ENCODE measurements at regions not wholly inside any gene's neighbourhood (a gene's known extent, or its start where the extent isn't known, plus 50 kb on each side); places are given as distances from the start of the nearest gene placed in this dataset.
"Not testable (repeated sequence)": the region's sequence is repeated elsewhere in the genome, so short reads cannot be mapped to it uniquely, and the experiment has no call there.

DNA sequence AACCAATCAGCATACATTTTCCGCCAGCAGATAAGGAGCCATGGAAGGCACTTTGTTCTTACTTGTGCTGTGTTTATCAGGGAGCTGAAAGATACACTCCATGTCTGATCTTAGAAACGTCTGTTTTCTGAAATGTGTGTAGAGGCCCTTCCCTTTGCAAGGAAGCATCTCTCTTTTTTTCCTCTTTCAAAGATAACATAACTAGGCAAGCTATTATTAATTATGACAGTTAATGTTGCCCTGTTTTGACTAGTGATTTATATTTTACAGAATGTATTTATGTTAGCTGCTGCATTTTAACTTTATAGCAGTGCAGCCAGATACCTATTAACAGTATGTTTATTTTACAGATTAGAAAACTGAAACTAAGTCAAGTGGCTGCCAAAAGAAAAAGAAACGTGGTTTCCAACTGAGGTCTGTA is 683.2 kb upstream of the IGFBP3 start:
- no peak for DNase-seq

DNA sequence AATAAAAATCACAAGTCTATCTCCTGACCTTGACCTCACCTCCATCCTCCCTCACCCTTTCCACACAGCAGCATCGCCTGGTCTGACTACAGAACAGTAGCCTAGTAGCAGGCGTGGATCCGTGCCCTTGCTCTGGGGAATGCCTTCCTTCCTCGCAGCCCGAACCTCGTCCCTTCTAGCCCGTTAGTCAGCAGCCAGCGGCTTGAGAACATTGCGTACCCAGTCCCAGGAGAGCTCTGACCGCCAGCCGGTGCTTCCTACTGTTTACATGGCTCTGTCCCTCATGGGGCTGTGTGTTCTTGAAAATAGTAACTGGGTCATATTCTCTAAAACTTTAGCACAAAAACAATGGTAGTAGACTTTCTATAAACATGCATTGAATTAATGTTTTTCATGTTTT is 682.7 kb upstream of the IGFBP3 start:
- DNase-seq, result no peak

GRCh38 chr7:46603296-46603752 is 682.3 kb upstream of the IGFBP3 start:
- no peak for DNase-seq

DNA sequence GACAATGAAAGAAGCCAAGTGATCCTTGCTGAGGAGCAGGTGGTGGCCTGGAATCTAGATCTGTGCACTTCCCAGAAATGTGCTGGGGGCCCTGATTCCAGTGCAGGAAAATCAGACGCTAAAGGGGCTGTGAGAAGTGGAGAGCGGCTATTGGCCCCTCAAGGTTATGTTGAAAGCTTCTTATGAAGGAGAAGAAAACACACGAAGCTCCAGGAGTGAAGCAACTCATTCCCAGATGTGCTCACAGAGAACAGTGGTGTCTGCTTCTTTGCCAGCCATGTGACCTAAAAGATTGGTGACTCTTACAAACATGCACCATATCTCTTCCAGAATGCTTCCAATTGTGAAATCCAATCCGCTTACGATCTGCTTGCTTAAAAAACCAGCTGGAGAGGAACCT is 679.3 kb upstream of the IGFBP3 start:
- DNase-seq, result no peak

- not testable (repeated sequence) for DNase-seq
Measured at GRCh38 chr7:46594831-46595230, 673.8 kb upstream of the IGFBP3 start.

DNA sequence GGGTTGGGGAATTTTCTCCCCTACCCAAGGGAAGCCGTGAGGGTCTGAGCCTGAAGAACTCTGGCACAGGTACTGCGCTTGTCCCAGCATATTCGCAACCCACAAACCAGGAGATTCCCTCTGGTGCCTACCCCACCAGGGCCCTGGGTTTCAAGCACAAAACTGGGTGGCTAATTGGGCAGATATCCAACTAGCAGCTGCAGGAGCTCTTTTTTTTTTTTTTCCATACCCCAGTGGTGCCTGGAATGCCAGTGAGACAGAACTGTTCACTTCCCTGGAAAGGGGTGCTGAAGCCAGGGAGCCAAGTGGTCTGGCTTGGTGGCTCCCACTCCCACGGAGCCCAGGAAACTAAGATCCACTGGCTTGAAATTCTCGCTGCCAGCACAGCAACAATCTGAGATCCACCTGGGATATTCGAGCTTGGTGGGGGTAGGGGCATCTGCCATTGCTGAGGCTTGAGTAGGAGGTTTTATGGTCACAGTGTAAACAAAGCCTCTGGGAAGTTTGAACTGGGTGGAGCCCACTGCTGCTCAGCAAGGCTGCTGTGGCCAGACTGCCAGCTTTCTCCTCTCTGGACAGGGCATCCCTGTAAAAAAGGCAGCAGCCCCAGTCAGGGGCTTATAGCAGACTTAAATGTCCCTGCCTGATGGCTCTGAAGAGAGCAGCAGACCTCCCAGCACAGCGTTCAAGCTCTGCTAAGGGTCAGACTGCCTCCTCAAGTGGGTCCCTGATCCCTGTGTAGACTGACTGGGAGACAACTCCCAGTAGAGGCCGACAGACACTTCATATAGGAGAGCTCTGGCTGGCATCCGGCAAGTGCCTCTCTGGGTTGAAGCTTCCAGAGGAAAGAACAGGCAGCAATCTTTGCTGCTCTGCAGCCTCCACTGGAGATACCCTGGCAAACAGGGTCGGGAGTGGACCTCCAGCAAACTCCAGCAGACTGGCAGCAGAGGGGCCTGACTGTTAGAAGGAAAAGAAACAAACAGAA is 670.1 kb upstream of the IGFBP3 start:
- DNase-seq, result not testable (repeated sequence)

DNA sequence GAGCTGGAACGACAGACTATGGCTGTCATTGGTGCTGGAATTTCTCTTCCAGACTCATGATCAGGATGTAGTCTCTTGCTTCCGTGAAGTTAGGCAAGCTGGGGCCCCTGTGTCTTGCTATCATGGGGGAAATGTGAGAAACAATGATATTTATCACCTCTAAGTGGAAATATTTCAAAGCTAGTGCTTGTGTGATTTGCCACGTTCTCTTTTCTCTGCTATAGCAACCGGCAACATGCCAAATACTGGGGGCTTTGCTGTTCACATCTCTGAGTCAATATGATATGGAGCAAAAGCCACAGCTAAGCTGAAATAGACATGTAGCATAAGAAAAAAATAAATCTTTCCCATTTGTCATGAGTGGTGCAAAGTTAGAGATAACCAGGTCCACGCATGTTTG is 668.2 kb upstream of the IGFBP3 start:
- no peak for DNase-seq

DNA sequence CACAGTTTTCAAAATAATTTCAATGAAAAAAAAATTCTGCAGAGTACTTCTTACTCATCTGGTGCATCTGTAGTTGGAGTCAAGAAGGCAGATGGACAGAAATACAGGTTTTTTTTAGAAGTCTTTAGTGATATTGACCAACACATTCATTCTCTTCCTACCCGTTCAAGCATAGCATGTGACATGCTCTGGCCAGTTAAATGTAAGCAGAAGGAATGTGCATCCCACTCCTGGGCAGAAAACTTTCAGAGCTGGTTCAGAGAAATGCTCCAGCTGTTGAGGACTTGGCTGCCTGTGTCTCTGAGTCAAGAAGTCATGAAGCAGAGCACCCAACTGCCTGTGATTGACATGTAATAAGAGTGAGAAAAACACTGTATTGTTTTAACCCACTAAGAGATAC is 665.3 kb upstream of the IGFBP3 start:
- DNase-seq, result no peak

DNA sequence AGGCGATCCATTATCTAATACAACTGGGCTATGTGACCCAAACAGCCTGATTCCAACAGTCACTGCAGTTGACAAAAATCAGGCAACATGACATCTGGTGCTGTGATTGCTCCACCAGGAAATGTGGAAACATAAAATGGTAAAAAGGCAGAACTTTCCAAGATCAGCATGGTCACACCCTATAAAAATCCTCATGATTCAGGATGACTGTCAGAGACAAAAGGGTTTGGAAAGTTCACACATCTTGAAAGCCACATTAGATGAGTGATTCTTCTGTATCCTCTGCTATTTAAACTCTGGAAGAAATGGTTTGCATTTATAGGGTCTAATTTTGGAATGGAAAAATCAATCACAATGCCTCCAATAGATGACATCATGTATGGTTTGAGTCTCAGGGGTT is 662.6 kb upstream of the IGFBP3 start:
- no peak for DNase-seq

DNA sequence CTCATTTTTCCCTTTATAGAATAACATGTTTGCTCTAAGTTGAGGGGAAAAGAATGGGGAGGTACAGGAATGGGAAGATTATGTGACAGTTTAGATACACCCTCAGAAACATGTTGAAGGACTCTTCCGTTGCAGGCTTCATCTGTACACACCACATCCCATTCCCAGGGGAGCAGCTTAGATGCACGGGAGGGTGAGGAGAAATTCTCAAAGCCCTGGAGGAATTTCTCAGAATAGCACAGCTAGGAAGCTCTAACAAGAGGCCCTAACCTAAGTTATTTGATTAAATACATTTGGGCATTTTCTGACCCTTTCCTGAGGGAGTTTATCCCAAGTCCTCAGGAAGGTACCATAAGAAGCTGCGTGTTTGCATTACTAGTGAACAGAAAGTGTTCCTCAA is 660.2 kb upstream of the IGFBP3 start:
- DNase-seq, result no peak

DNA sequence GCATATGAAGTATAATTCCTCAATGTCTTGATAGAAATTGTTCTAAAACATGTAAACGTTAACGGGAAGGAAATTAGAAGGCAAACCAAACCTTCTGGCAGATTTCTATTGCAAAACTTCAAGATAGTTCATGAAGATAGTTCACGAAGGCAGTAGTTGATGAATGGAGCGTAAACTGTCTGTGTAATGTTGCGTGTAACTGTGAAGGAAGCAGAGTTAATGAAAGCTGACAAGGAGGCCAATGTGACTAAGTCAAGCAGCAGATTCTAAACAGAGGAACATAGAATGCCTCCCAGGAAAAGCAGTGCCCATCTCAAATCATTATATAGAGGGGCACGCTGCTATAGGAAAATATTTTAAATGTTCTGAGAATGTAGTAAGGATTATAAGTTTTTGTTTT is 659.7 kb upstream of the IGFBP3 start:
- no peak for DNase-seq

- no peak for DNase-seq
Measured at GRCh38 chr7:46577394-46577793, 656.3 kb upstream of the IGFBP3 start.

GRCh38 chr7:46576950-46577349 is 655.9 kb upstream of the IGFBP3 start:
- DNase-seq, result no peak

DNA sequence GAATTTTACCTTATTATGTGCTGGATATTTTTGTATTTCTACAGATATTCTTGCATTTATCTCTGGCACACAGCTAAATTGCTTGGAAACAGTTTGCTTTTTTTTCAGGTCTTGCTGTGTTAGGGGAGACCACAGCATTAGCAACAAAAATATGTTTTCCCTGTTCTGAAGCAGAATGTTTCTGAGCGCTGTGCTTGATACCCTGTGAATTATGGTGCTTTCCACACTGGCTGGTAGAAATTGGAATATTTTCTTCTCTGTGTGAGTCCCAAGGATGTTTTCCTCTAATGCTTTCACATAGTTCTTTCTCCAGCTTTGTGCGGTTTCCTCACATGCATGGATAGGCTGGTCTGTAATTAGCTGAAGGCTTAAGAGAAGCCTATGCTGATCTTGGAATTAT is 651.6 kb upstream of the IGFBP3 start:
- DNase-seq, result no peak

DNA sequence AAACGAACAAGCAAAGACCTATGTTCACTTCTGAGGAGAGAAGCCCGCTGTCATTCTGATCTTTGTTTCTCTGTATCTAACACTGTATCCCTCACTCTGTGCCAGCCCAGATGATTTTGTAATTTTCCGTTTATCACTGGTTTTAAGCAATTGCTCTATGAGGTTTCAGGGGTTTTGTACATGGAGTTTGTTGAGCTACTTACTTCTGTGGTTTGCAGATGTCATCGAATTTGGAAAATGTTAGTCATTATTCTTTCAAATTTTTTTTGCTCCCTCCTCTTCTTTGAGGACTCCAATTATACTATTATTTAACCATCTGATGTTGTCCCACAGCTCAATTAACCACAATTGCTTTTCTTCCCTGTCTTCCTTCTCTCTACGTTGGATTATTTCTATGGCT is 650.9 kb upstream of the IGFBP3 start:
- no peak for DNase-seq

- no peak for DNase-seq
Measured at GRCh38 chr7:46569133-46569465, 648.0 kb upstream of the IGFBP3 start.

GRCh38 chr7:46568420-46569132 is 647.5 kb upstream of the IGFBP3 start:
- no peak for DNase-seq

DNA sequence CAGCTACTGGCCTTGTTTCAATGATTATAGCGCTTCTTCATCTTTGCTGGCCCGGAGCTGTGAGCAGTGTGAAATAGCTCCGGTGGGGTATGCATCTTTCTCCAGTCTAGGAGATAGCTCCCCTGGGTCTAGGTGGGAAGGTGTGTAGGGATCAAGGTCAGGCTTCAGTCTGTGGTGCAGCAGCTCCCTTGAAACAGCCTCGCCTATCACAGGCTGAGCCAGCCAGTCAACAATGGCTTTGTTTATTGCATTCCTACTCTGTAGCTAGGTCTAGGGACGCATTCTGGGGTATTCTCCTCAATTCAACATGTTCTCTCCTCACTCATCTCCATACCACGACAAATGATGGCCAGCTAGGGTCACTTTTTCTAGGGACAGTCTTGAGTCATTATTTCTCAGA is 646.8 kb upstream of the IGFBP3 start:
- DNase-seq, result no peak

DNA sequence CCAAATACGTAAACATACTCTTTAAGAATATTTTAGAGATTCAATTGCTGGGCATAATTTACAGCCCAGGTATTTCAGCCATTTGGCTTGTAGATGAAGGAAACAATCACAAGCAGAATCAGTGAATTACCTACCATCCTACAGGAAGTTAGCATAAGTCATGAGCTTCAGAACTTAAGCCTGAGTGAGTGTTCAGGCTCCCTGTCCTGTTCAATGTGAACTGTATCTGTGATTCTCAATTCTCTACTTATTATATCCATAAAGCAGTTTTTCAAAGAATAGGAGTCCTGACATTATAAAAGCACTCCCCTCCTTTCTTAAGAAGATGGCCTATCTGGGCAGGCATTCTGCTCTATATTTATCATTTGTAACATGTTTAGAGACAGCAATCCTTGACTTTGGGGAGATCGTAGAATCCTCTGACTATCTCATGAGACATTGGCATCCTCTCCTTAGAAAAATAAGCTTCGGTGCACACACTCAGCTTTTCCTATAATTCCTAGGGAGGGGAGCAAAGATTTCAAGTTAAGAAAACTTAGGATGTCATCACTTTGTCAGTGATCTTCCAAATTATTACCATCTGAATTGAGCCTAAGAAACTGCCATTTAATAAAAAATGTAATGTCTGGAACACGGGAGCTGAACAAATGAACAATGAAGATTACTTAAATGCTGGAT is 645.2 kb upstream of the IGFBP3 start:
- no peak for DNase-seq

- no peak for DNase-seq
Measured at GRCh38 chr7:46565253-46566096, 644.4 kb upstream of the IGFBP3 start.

GRCh38 chr7:46559194-46559832 is 638.2 kb upstream of the IGFBP3 start:
- no peak for DNase-seq
